T1000 (cell line): ENCODE measurements at regions not wholly inside any gene's neighbourhood (a gene's known extent, or its start where the extent isn't known, plus 50 kb on each side); places are given as distances from the start of the nearest gene placed in this dataset.
"Not testable (repeated sequence)": the region's sequence is repeated elsewhere in the genome, so short reads cannot be mapped to it uniquely, and the experiment has no call there.

Experiments
- DNase-seq: peaks from one replicate; lab custom pipeline; 2025; ENCODE audit warnings: mixed read lengths; lab: John Stamatoyannopoulos, UW

DNA sequence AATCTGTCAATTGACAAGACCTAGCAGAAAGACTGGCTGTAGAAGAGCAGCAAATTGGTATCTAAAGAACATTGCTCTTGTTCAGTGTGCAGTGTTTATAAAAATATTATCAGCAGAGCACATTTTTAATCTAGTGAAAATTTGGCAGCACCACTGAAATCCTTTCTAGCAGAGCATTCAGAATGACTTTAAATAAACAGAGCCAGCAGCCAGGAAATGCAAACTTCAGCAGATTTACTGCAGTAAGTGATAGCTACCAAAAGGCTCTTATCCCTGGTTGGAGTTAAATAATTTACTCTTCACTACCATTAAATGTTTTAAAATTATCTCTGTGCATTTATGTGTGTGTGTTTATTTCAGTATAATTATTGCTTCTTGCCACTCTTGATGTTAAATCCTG is 590.9 kb upstream of the CITED2 start:
- DNase-seq, result no peak

DNA sequence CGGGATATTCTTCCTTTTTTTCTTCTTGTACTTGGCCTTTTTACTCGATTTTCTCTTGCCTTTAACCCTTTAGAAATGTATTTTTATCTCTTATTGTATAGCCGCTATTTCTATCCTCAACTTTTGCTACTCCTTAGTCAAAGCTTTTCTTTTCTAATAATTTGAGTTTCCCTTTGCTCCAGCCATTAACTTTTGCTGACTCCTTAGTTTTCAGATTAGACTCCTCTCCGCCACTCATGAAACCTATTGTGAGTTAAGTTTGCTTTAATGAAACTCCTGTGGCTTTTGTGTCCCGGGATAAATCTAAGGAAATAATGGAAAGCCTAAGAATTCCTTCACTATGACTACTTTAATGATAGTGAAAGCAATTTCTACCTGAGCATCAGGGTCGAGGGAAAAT is 590.3 kb upstream of the CITED2 start:
- DNase-seq, result no peak

DNA sequence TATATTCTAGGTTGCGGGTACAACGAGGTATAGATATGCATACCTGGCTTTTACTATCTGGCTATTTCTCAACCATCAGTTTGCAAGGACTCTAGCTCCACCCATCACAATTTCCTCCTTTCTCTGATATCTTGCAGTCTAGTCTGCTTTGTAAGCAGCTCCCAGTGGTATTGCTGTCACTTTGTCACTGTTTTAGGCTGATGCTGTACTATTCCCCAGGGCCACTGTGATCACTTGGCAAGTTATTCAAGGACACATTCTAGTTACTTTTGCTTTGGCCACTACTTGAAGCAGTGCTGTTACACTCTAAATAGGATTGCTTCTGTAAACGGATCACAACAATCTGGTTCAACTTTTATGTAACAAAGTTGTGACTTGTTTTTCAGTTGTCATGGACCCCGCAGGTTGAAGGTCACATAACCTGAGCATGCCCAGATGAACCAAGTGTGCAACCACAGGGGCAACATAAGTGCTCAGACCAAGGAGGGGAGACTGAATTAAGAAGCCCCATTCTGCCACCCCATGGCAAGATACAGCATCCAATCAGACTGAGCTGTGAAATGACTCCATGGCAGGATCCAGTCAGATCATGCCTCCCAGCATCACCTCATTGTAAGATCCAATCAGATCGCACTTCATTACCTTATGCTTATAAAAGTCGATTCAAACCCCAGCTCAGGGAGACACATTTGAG is 588.4 kb upstream of the CITED2 start:
- no peak for DNase-seq

- no peak for DNase-seq
These were observed 586.7 kb upstream of the CITED2 start for GRCh38 chr6:139961190-139961589.

DNA sequence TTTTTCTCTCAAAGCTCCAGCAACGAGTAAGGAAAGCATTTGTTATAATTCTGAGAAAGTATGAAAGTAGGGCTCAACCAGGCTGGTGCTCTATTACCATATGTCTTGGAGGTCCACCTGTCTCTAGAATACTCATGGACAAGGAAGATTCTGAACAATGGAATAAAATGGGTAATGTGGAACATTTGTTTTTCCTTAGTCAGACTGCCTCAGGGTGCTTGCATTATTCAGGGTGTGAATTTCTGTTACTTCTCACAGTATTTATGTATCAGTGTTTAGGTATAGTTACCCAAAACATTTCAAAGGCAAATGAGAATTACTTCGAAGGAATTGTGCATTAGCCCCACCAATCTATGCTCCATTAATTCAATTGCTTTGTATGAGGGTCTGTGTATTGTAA is 586.2 kb upstream of the CITED2 start:
- no peak for DNase-seq

GRCh38 chr6:139955366-139956155 is 581.1 kb upstream of the CITED2 start:
- DNase-seq, result no peak

DNA sequence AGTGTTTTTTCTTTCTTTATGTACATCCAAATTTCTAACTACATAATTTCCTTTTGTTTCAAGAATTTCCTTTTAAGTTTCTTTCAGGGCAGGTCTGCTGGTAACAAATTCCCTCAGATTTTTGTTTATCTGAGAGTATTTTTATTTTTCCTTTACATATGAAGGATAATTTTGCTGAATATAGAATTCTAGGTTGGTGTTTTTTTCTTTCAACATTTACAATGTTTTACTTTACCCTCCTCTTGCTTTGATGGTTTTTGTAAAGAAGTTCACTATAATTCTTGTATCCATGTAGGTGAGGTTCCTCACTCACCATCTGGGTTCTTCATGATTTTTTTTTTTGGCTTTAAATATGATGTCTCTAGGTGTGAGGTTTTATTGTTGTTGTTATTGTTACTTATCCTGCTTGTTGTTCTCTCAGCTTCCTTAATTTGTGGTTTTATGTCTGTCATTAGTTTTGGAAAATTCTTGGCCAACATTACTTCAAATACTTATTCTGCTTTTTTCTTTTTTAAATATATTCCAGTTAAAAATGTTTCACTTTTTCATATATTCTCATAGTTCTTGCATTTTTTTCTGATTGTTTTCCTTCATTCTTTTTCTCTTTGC is 580.1 kb upstream of the CITED2 start:
- no peak for DNase-seq

DNA sequence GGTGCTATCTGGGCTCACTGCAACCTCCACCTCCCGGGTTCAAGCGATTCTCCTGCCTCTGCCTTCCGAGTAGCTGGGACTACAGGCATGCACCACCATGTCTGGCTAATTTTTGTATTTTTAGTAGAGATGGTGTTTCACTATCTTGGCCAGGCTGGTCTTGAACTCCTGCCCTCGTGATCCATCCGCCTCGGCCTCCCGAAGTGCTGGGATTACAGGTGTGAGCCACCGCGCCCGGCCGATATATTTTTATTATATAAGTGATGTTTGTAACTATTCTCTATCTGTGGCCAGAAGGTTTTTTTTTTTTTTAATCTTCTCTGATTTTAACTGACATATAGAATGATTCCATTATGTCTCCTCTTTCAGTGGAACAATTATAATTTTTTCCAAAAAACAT is 579.3 kb upstream of the CITED2 start:
- not testable (repeated sequence) for DNase-seq

GRCh38 chr6:139951172-139951571 is 576.7 kb upstream of the CITED2 start:
- no peak for DNase-seq

DNA sequence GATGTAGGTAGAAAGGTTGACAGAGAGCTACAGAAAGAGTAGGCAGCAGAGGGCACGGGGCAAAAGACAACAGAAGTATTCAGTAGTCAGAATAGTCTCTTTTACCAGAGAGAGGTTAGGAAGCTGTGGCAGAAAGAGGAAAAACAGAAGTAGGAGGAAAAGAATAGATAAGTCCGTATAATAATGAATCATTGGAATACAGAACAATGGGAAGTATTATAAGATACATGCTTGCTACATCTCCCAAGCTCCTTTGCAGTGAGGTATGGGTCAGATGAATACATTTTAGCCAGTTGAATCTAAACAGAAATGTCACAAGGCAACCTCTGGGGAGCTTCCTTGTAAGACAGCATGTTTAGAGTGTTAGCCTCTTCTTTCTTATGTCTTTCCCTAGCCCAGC is 570.5 kb upstream of the CITED2 start:
- no peak for DNase-seq

GRCh38 chr6:139944131-139944530 is 569.7 kb upstream of the CITED2 start:
- DNase-seq, result no peak

DNA sequence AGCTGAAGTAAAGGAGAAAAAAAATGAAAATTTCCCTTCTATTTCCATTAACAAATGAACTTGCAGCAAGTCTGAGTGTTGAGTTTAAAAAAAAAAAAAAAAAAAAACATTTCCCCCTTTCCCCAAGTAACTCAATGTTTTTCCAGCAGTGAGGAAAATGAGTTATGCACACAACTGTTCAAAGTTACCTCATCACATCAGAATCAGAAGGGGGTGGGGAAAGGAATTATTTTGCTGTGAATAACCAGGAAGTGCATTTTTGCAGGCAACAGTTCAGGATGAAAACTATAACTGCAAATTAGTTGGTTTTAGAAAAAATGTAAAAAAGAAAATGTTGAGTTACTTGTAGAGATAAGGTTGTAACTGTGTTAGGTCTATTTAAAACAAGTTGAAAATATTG is 568.9 kb upstream of the CITED2 start:
- DNase-seq, result no peak

DNA sequence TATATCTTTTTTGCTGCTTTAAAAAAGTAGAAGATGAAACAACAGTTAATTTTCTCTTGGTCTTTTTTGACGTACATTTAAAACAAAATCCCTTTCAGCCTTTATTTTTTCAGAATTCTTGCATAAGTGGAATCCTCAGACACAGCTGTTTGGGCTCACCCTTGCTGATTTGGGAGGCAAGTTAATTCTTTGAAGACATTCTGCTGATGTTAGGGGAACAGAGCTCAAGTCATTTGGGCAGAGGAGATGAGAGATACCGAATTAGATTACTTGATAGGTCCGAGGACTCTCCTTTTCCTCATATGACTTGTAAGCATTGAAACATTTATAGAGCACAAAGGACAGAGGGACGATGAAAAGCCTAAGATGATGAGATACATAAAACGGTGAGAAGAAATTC is 567.9 kb upstream of the CITED2 start:
- no peak for DNase-seq

GRCh38 chr6:139941826-139942225 is 567.4 kb upstream of the CITED2 start:
- DNase-seq, result no peak

DNA sequence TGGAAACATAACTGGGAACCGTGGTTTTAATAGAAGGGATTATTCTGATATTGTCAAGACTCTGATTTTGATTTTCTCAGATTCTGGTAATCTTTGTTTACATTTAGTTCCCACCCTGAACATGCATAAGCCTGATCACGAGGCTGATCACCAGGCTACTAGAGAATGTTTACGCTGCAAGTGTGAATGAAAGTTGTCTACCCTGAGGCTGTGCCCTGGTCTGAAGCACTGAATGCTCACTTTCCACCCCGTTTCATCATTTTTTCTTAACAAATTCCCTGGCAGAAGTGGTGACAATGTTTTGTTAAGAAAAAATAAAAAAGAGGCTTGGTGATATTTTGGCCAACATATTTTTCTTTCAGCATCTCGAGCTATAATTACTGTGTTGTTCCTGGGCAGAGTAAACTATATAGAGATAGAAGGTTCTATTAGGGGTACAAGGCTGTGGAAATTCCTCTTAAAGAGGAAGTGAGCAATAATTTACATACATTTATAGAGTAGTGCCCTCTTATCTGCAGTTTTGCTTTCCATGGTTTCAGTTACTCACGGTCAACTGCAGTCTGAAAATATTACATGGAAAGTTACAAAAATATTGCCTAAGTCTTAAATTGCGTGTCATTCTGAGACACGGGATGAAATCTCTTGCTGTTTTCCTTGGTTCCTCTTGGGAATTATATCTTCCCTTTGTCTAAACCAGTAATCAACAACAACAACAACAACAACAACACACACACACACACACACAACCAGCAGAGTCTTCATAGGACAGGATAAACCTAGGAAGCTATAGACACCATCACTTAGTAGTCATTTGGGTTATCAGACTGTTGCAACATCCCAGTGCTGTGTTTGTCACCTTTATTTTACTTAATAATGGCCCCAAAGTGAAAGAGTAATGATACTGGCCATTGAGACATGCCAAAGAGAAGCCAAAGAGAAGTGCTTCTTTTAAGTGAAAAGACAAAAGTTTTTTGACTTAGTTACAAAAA is 566.6 kb upstream of the CITED2 start:
- DNase-seq, result no peak

DNA sequence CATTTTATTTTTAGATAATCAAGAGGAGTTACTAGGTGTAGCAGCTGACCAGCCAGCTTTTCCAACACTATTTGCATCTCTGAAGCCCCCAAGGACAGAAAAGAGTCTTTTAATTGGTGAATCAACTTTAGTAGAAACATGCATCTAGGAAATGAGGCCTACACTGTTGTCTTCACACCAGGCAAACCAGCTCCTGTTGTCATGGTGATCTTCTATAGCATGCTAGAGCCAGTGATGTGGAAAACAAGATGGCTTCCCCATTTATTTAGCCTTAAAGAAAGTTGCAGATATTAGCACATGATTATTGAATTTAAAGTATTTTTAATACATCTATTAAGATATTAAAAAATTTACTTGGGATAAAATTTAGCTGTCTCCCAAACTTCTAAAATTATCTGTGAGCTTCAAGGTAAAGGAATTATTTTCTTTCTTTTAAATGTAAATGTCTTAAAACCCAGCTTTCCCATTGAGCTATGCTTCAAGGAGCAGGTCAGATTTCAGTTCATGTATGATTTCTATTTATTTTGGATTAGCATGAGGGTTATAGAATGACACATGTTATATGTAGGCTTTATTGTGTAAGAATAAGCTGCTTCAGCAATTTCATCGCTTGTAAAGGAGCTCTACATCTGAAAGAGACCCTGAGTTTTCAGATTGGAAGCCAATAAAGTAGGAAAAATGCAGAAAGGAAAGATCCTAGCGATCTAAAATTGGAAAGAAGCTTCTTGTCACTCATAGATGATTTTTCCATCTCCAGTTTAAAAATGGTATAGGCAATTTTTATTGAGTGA is 564.9 kb upstream of the CITED2 start:
- no peak for DNase-seq

DNA sequence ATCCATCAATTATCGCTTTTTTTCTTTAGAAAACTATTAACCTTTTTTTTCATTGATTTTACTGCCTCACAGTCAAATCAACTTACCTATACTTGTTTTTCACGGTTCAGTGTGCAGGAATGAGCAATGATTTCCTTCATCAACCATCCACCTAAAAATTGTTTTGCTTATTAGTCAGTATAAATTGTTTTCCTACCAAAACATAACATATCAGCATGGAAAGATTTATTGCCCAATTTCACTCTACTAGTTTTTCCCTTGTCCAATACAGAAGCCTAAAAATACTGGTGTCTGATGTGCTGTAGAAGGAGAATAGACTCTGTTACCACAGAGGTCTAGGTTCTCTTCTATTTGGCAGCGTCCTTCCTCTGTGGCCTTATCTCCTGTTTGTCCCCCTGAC is 558.2 kb upstream of the CITED2 start:
- no peak for DNase-seq

GRCh38 chr6:139931747-139932146 is 557.3 kb upstream of the CITED2 start:
- no peak for DNase-seq

DNA sequence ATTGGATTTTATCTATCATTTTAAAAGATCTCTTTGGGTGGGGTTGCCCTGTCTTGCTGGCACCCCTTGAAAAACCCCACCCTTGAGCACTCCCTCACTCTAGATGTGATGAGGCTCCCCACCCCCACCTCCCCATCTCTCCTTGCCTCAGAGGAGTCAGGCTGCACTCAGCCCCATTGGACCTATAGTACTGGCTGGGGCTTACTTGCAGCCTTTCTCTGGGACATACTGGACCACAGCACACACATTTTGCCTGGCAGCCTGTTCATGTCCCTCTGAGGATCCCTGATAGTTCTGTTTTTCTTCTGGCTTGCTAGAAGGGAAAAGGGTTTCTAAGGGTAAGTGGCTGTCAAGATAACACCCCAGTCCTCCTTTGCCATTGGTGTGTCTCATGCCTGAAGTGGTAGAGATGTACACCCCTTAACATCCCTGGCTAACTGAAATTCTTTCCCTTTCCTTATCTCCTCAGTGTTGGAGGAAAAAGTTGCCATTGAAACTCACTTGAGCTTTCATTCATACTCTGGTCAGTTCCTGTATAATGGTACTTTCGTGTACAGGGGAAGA is 553.4 kb upstream of the CITED2 start:
- DNase-seq, result no peak

GRCh38 chr6:139927236-139927635 is 552.8 kb upstream of the CITED2 start:
- no peak for DNase-seq

GRCh38 chr6:139926711-139927110 is 552.3 kb upstream of the CITED2 start:
- DNase-seq, result no peak
